HepG2 (cell line): ENCODE measurements at regions not wholly inside any gene's neighbourhood (a gene's known extent, or its start where the extent isn't known, plus 50 kb on each side); places are given as distances from the start of the nearest gene placed in this dataset.

Source experiments
- ATAC-seq: fragments of 200-7000 bp; cut with Tn5 transposase; 3 replicates; pipeline ENCODE4 v1.9.1; 2020; ENCODE audit warnings: mild to moderate bottlenecking, moderate library complexity
- BruUV-seq: library from RNA; stranded (reverse); fragments of 400-500 nt; replicated peaks from 2 replicates; lab custom pipeline; 2021; lab: Mats Ljungman, UMichigan
- CTCF ChIA-PET: fragments of 300-600 bp; formaldehyde crosslinking; extraction: SDS; loops from one replicate; lab custom pipeline; 2021; ENCODE audit warnings: low total read pairs, inconsistent platforms, low intra/inter-chr PET ratio; lab: Yijun Ruan, JAX
- POLR2A ChIA-PET: fragments of 350-600 bp; sonication (Branson Sonifier 250); formaldehyde crosslinking; loops from one replicate; lab custom pipeline; 2020; ENCODE audit warnings: antibody characterized with exemption, inconsistent platforms; lab: Yijun Ruan, JAX
- DNase-seq: peaks from one replicate; pipeline ENCODE4 v3.0.0-alpha.2; 2015; ENCODE audit warnings: low spot score
- FAIRE-seq: peaks from 3 replicates; lab custom pipeline; 2011; peaks lifted over from hg19 to GRCh38; lab: Jason Lieb, UNC
- H2AFZ ChIP-seq: one replicate; pipeline ENCODE4 v1.6.1; 2011; ENCODE audit warnings: low read length, inconsistent platforms
- H3K27ac ChIP-seq: fragments of 300-600 bp; 3 replicates; pipeline ENCODE4 v1.8.0; 2011; ENCODE audit warnings: mixed run types, mild to moderate bottlenecking, mixed read lengths, low read length, inconsistent platforms; ENCODE audit not compliant: insufficient read depth; ENCODE audit errors: extremely low read length
- H3K27me3 ChIP-seq, 2 experiments: fragments of 200-600 bp in 1 of 2; 2 replicates in 1 of 2; 3 replicates in 1 of 2; pipeline versions ENCODE4 v1.6.0 to v1.8.0; 2011; ENCODE audit warnings: low read length in 2 of 2, mild to moderate bottlenecking in 2 of 2, moderate library complexity in 2 of 2, inconsistent platforms in 1 of 2; ENCODE audit not compliant: insufficient read depth in 2 of 2, control insufficient read depth in 1 of 2
- H3K36me3 ChIP-seq, 2 experiments: fragments of 200-600 bp in 1 of 2; replicated peaks in 1 of 2; 2 replicates in 1 of 2; 3 replicates in 1 of 2; pipeline versions ENCODE4 v1.5.1 to v1.8.0; 2011; ENCODE audit warnings: low read length in 2 of 2, inconsistent platforms in 1 of 2; ENCODE audit not compliant: insufficient read depth in 2 of 2, control insufficient read depth in 1 of 2
- H3K4me1 ChIP-seq: 2 replicates; pipeline ENCODE4 v1.5.1; 2012; ENCODE audit warnings: low read length, inconsistent platforms; ENCODE audit not compliant: insufficient read depth
- H3K4me2 ChIP-seq: 2 replicates; pipeline ENCODE4 v1.6.0; 2011; ENCODE audit warnings: low read depth, low read length, inconsistent platforms
- H3K4me3 ChIP-seq, 3 experiments: fragments of 200-600 bp in 1 of 3; sonication (generic), shearing (Covaris generic) in 1 of 3; replicated peaks in 1 of 3; 2 replicates each; pipeline ENCODE4 v1.5.1; 2011 to 2016; ENCODE audit warnings: low read length in 3 of 3, inconsistent platforms in 2 of 3, low read depth in 2 of 3, mild to moderate bottlenecking in 2 of 3, control low read depth in 1 of 3, mixed read lengths in 1 of 3; ENCODE audit not compliant: insufficient read depth in 1 of 3
- H3K79me2 ChIP-seq: one replicate; pipeline ENCODE4 v1.6.1; 2011; ENCODE audit warnings: low read length, inconsistent platforms; ENCODE audit not compliant: insufficient read depth
- H3K9ac ChIP-seq: 2 replicates; pipeline ENCODE4 v1.6.0; 2011; ENCODE audit warnings: mild to moderate bottlenecking, low read depth, low read length, inconsistent platforms; ENCODE audit not compliant: insufficient read depth
- H3K9me3 ChIP-seq: 2 replicates; pipeline ENCODE4 v1.5.1; 2012; ENCODE audit warnings: mild to moderate bottlenecking, low read length
- H4K20me1 ChIP-seq: 2 replicates; pipeline ENCODE4 v1.6.0; 2011; ENCODE audit warnings: inconsistent platforms, mild to moderate bottlenecking, low read length, moderate library complexity; ENCODE audit not compliant: insufficient read depth
- HOXA5 ChIP-seq: sonication (generic); formaldehyde crosslinking; IDR thresholded peaks from 2 replicates; pipeline ENCODE4 v1.4.0; 2020; ENCODE audit warnings: missing genetic modification reagents
- JUN ChIP-seq: sonication (generic); formaldehyde crosslinking; IDR thresholded peaks from 2 replicates; pipeline ENCODE4 v1.4.0; 2020; ENCODE audit warnings: mild to moderate bottlenecking, missing genetic modification reagents
- KDM4B ChIP-seq: sonication (generic); formaldehyde crosslinking; IDR thresholded peaks from 2 replicates; pipeline ENCODE4 v1.4.0; 2020; ENCODE audit warnings: missing genetic modification reagents
- KLF12 ChIP-seq: sonication (generic); formaldehyde crosslinking; IDR thresholded peaks from 2 replicates; pipeline ENCODE4 v1.4.0; 2020; ENCODE audit warnings: missing genetic modification reagents, borderline replicate concordance
- SNAPC2 ChIP-seq: sonication (generic); formaldehyde crosslinking; IDR thresholded peaks from 2 replicates; pipeline ENCODE4 v1.8.1; 2022; ENCODE audit warnings: mild to moderate bottlenecking, missing genetic modification reagents
- TBX3 ChIP-seq: fragments of 450-650 bp; IDR thresholded peaks from 2 replicates; pipeline ENCODE4 v1.6.1; 2017; ENCODE audit warnings: antibody characterized with exemption, mild to moderate bottlenecking, inconsistent platforms, borderline replicate concordance
- TIGD3 ChIP-seq: sonication (generic); formaldehyde crosslinking; IDR thresholded peaks from 2 replicates; pipeline ENCODE4 v1.5.1; 2020; ENCODE audit warnings: mild to moderate bottlenecking, missing genetic modification reagents, borderline replicate concordance
- ZBTB33 ChIP-seq: sonication (generic); formaldehyde crosslinking; IDR thresholded peaks from 2 replicates; pipeline ENCODE4 v1.4.0; 2020; ENCODE audit warnings: missing genetic modification reagents
- ZBTB43 ChIP-seq: sonication (generic); formaldehyde crosslinking; conservative IDR thresholded peaks from 2 replicates; pipeline ENCODE4 v1.4.0; 2020; ENCODE audit warnings: missing genetic modification reagents
- ZFY ChIP-seq: sonication (generic); formaldehyde crosslinking; IDR thresholded peaks from 2 replicates; pipeline ENCODE4 v1.4.0; 2020; ENCODE audit warnings: missing genetic modification reagents
- ZNF275 ChIP-seq: sonication (generic); formaldehyde crosslinking; IDR thresholded peaks from 2 replicates; pipeline ENCODE4 v1.8.0; 2022; ENCODE audit warnings: missing genetic modification reagents, mild to moderate bottlenecking, inconsistent platforms, borderline replicate concordance
- ZNF567 ChIP-seq: sonication (generic); formaldehyde crosslinking; IDR thresholded peaks from 2 replicates; pipeline ENCODE4 v1.8.1; 2023; ENCODE audit warnings: mild to moderate bottlenecking, missing genetic modification reagents, borderline replicate concordance
- ZNF691 ChIP-seq: sonication (generic); formaldehyde crosslinking; IDR thresholded peaks from 2 replicates; pipeline ENCODE4 v1.4.0; 2020; ENCODE audit warnings: missing genetic modification reagents, low read depth, mild to moderate bottlenecking, borderline replicate concordance
- ZNF788 ChIP-seq: sonication (generic); formaldehyde crosslinking; IDR thresholded peaks from 2 replicates; pipeline ENCODE4 v1.5.0; 2020; ENCODE audit warnings: mild to moderate bottlenecking, missing genetic modification reagents, borderline replicate concordance
- WGBS: methylation state at CpG from one replicate; pipeline ENCODE4 v1.1.6; 2017; ENCODE audit warnings: low lambda C conversion rate; 5-methylcytosine and 5-hydroxymethylcytosine counted together
- in situ Hi-C: cut with HindIII; loops from 2 replicates; pipeline ENCODE4 v1.10.0; 2017; ENCODE audit warnings: low pct_unique_long_range_greater_than_20kb; ENCODE audit not compliant: extremely low pct_ligation_motif_present
- intact Hi-C: fragments of 100-400 bp; cut with micrococcal nuclease; formaldehyde crosslinking; loops from one replicate; pipeline ENCODE4 v1.10.0; 2022; ENCODE audit not compliant: unreplicated experiment
- TF ChIP-seq, protein P1 (sequence below): sonication (generic); formaldehyde crosslinking; IDR thresholded peaks from 2 replicates; pipeline ENCODE4 v1.4.0; 2020; ENCODE audit warnings: mild to moderate bottlenecking, missing genetic modification reagents

DNA sequence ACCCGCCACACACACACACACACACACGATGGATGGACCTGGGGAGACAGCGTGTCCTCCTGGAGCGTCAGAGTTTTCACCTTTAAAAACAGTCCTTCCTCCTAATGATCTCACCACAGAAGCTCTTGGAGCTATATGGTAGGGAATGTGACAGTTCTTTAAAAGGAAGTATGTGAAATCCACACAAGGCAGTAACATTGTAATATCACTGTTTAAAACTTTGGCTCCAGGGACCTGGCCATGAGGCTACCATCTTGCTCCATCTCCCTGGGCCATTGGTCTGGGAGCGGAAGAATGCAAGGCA lies 302.4 kb downstream of the SOX9 start:
- DNase-seq (no peak), ATAC-seq (no peak), FAIRE-seq (no peak)
- no peaks in the 10 kb centered on the region for H4K20me1 ChIP-seq
- whole genome bisulfite sequencing: 85% methylated on average over 5 of the region's 5 CpGs
- peaks cover 18 to 39% of the 10 kb centered on the region in 2 experiments; a peak in 4 of 5 replicates for H3K36me3 ChIP-seq
- CTCF ChIA-PET: no interaction called here
- H3K9ac ChIP-seq: peak overlapping the region; percentile 73; the same call in 1 of the 2 replicates
- H3K27ac ChIP-seq: peak overlapping the region; percentile 83
- in situ Hi-C loops: no loop called here
- no peaks in the 10 kb centered on the region for H3K27me3 ChIP-seq
- peak overlapping the region; percentile 75 for H3K4me2 ChIP-seq
- H3K4me1 ChIP-seq: peaks cover 96% of the 10 kb centered on the region
- H3K4me3 ChIP-seq: 0 out of 6 replicates have a peak overlapping the region, but pooled peaks of 1 of the 3 experiments have one; percentile 51
- H3K79me2 ChIP-seq: peaks cover 69% of the 10 kb centered on the region
- no TSS peak for BruUV-seq
- intact Hi-C loops: loop anchor here (2.0 to 5.0 kb wide), 2 partner anchors 44 to 96 kb away; no protein-coding TSS in a partner anchor
- peaks cover 7% of the 10 kb centered on the region for H3K9me3 ChIP-seq
- POLR2A ChIA-PET: interaction anchor here (0.9 to 4.2 kb wide), 27 partner anchors 8 to 741 kb away, joined by 3 to 81 read pairs (median 6); partner anchors contain the start of gene SOX9
- H2AFZ ChIP-seq: no peak overlapping the region
- TF ChIP-seq SNAPC2 (CRISPR knock-in tag): no peak
- peak; percentile 7; the same call in 1 of the 2 replicates for TF ChIP-seq ZNF567
- 0 out of 2 replicates have a peak, but pooled peaks have one; percentile 38 for TF ChIP-seq TIGD3 (CRISPR knock-in tag)
- peak; percentile 14; the same call in 1 of the 2 replicates for TF ChIP-seq KLF12 (CRISPR knock-in tag)
- TF ChIP-seq ZBTB43 (CRISPR knock-in tag): 0 out of 2 replicates have a peak, but pooled peaks have one; percentile 1
- TF ChIP-seq ZFY: 0 out of 2 replicates have a peak, but pooled peaks have one; percentile 5
- 0 out of 2 replicates have a peak, but pooled peaks have one; percentile 7 for TF ChIP-seq ZNF691
- no peak for TF ChIP-seq ZNF275
- TF ChIP-seq KDM4B: no peak
- peak; percentile 27; the same call in 1 of the 2 replicates for TF ChIP-seq HOXA5 (CRISPR knock-in tag)
- TF ChIP-seq JUN (CRISPR knock-in tag): no peak
- TF ChIP-seq ZNF788 (CRISPR knock-in tag): no peak
- TF ChIP-seq ZBTB33: no peak; the same call in 1 of the 2 replicates
- TF ChIP-seq, protein P1, sequence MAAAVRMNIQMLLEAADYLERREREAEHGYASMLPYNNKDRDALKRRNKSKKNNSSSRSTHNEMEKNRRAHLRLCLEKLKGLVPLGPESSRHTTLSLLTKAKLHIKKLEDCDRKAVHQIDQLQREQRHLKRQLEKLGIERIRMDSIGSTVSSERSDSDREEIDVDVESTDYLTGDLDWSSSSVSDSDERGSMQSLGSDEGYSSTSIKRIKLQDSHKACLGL (CRISPR knock-in tag): 0 out of 2 replicates have a peak, but pooled peaks have one; percentile 25
- TF ChIP-seq TBX3: peak; percentile 1; the same call in 1 of the 2 replicates
